ENCODE measurements at regions not wholly inside any gene's neighbourhood (a gene's known extent, or its start where the extent isn't known, plus 50 kb on each side); places are given as distances from the start of the nearest gene placed in this dataset.

- no peak for TF ChIP-seq CTCF (IDR thresholded peaks at IDR 0.05)
- TF ChIP-seq POLR2A (IDR thresholded peaks at IDR 0.05) = no peak
Measured at GRCh38 chr20:43337036-43337435, 120.7 kb upstream of the SRSF6 start.

Data from adrenal gland (tissue), 5 donors.